ENCODE measurements at regions not wholly inside any gene's neighbourhood (a gene's known extent, or its start where the extent isn't known, plus 50 kb on each side); places are given as distances from the start of the nearest gene placed in this dataset.

- WGBS (ENCODE audit: insufficient coverage) = no CpG with 5 or more reads among the region's 3 CpGs
- peak overlapping the region; percentile 76 for H3K9ac ChIP-seq (ENCODE audit: insufficient read depth, low read length, poor library complexity, severe bottlenecking)
- H3K4me1 ChIP-seq (ENCODE audit: control insufficient read depth in 1 of 2, insufficient read depth in 2 of 2, low read length in 2 of 2) = peaks cover 57 to 71% of the 10 kb centered on the region in 2 donors
- peaks cover 66% of the 10 kb centered on the region for H3K4me1 Mint-ChIP-seq
- peak overlapping the region; percentile 70 for H3K4me2 ChIP-seq (replicated peaks; ENCODE audit: extremely low read depth, low read length, poor library complexity, severe bottlenecking)
- peak; percentile 84 to 96 (median 89) for DNase-seq
- peaks cover 2 to 13% (median 4%) of the 10 kb centered on the region in 7 donors for H3K9me3 Mint-ChIP-seq
- H4K20me1 ChIP-seq (ENCODE audit: insufficient read depth, low read length) = no peaks in the 10 kb centered on the region
- H3K79me2 ChIP-seq (ENCODE audit: insufficient read depth, low read length) = no peaks in the 10 kb centered on the region
- peak overlapping the region; percentile 26 to 58 (median 44) for H3K4me3 ChIP-seq (replicated peaks in 1 of 3; ENCODE audit: low read depth in 2 of 3, low read length in 3 of 3)
- H3K27ac ChIP-seq (ENCODE audit: low read depth in 1 of 2, low read length in 2 of 2) = peak overlapping the region; percentile 96 to 97
- no peaks in the 10 kb centered on the region for H3K27me3 ChIP-seq (ENCODE audit: control insufficient read depth in 2 of 2, insufficient read depth in 2 of 2, low read length in 2 of 2)
- H3K4me3 Mint-ChIP-seq = peak overlapping the region; percentile 67 to 78
- H3K27ac Mint-ChIP-seq = peak overlapping the region; percentile 96 to 99 (median 99)
- intact Hi-C loops (cut with micrococcal nuclease) = no loop called here
- peak overlapping the region; percentile 59 for H2AFZ ChIP-seq (ENCODE audit: insufficient read depth, low read depth, low read length, poor library complexity, severe bottlenecking)
- H3K36me3 Mint-ChIP-seq = peaks cover 3 to 8% of the 10 kb centered on the region in 2 donors
- H3K27me3 Mint-ChIP-seq (ENCODE audit: low read depth in 3 of 3) = peaks cover 0 to 7% (median 0%) of the 10 kb centered on the region in 3 donors
- TF ChIP-seq CTCF (IDR thresholded peaks at IDR 0.05) = no peak
- no peaks in the 10 kb centered on the region for H3K9me3 ChIP-seq (replicated peaks in 1 of 2; ENCODE audit: control insufficient read depth in 1 of 2, insufficient read depth in 1 of 2, low read length in 2 of 2)
- H3K36me3 ChIP-seq (replicated peaks in 1 of 2; ENCODE audit: control insufficient read depth in 1 of 2, insufficient read depth in 2 of 2, low read length in 2 of 2) = no peaks in the 10 kb centered on the region
These were observed 63.8 kb upstream of the S1PR3 start for GRCh38 chr9:88927510-88927909.

GRCh38 chr9:88930716-88931115, 60.6 kb upstream of the S1PR3 start:
- peaks cover 61% of the 10 kb centered on the region for H3K4me1 Mint-ChIP-seq
- no peaks in the 10 kb centered on the region for H3K79me2 ChIP-seq (ENCODE audit: insufficient read depth, low read length)
- H3K4me3 ChIP-seq (replicated peaks in 1 of 3; ENCODE audit: low read depth in 2 of 3, low read length in 3 of 3) = no peak overlapping the region
- H3K36me3 ChIP-seq (replicated peaks in 1 of 2; ENCODE audit: control insufficient read depth in 1 of 2, insufficient read depth in 2 of 2, low read length in 2 of 2) = no peaks in the 10 kb centered on the region
- peaks cover 1 to 2% (median 2%) of the 10 kb centered on the region in 3 donors for H3K27me3 Mint-ChIP-seq (ENCODE audit: low read depth in 3 of 3)
- H3K9ac ChIP-seq (ENCODE audit: insufficient read depth, low read length, poor library complexity, severe bottlenecking) = no peak overlapping the region
- H3K27me3 ChIP-seq (ENCODE audit: control insufficient read depth in 2 of 2, insufficient read depth in 2 of 2, low read length in 2 of 2) = no peaks in the 10 kb centered on the region
- intact Hi-C loops (cut with micrococcal nuclease) = no loop called here
- no peak overlapping the region for H3K4me2 ChIP-seq (replicated peaks; ENCODE audit: extremely low read depth, low read length, poor library complexity, severe bottlenecking)
- H3K9me3 Mint-ChIP-seq = peaks cover 0 to 10% (median 3%) of the 10 kb centered on the region in 7 donors
- H2AFZ ChIP-seq (ENCODE audit: insufficient read depth, low read depth, low read length, poor library complexity, severe bottlenecking) = no peak overlapping the region
- no peak for TF ChIP-seq CTCF (IDR thresholded peaks at IDR 0.05)
- H3K9me3 ChIP-seq (replicated peaks in 1 of 2; ENCODE audit: control insufficient read depth in 1 of 2, insufficient read depth in 1 of 2, low read length in 2 of 2) = no peaks in the 10 kb centered on the region
- H3K36me3 Mint-ChIP-seq = peaks cover 3 to 5% of the 10 kb centered on the region in 2 donors
- peaks cover 52 to 69% of the 10 kb centered on the region in 2 donors for H3K4me1 ChIP-seq (ENCODE audit: control insufficient read depth in 1 of 2, insufficient read depth in 2 of 2, low read length in 2 of 2)
- H4K20me1 ChIP-seq (ENCODE audit: insufficient read depth, low read length) = no peaks in the 10 kb centered on the region
- WGBS (ENCODE audit: insufficient coverage) = 13% methylated on average over 1 of the region's 3 CpGs
- H3K27ac Mint-ChIP-seq = peak overlapping the region in 1 of 7 donors; percentile 9
- no peak overlapping the region for H3K4me3 Mint-ChIP-seq
- no peak overlapping the region for H3K27ac ChIP-seq (ENCODE audit: low read depth in 1 of 2, low read length in 2 of 2)
- no peak for DNase-seq

Data from CD14-positive monocyte (primary cell).